HEK293 (cell line): ENCODE measurements at regions not wholly inside any gene's neighbourhood (a gene's known extent, or its start where the extent isn't known, plus 50 kb on each side); places are given as distances from the start of the nearest gene placed in this dataset.

Experiments
- CTCF ChIA-PET: fragments of 350-600 bp; formaldehyde crosslinking; extraction: SDS; loops from one replicate; lab custom pipeline; 2021; ENCODE audit warnings: antibody characterized with exemption; lab: Yijun Ruan, JAX
- POLR2A ChIA-PET: fragments of 300-600 bp; formaldehyde crosslinking; extraction: SDS; loops from one replicate; lab custom pipeline; 2020; ENCODE audit warnings: antibody characterized with exemption, inconsistent platforms; lab: Yijun Ruan, JAX
- H3K27ac ChIP-seq: fragments of 200-500 bp; sonication (Bioruptor generic); 2 replicates; pipeline ENCODE4 v1.5.1; 2014; ENCODE audit warnings: low read depth, low read length, control low read depth, inconsistent platforms; ENCODE audit errors: extremely low read depth
- H3K36me3 ChIP-seq, 2 experiments: fragments of 200-500 bp in 1 of 2; sonication (Bioruptor generic) in 1 of 2; 1 replicate in 1 of 2; 2 replicates in 1 of 2; pipeline ENCODE4 v1.5.1; 2014 to 2017; ENCODE audit warnings: inconsistent platforms in 2 of 2, low read length in 2 of 2; ENCODE audit not compliant: control insufficient read depth in 2 of 2, insufficient read depth in 1 of 2
- H3K4me1 ChIP-seq: fragments of 200-500 bp; sonication (Bioruptor generic); 2 replicates; pipeline ENCODE4 v1.5.1; 2014; ENCODE audit warnings: mild to moderate bottlenecking, low read length, inconsistent platforms; ENCODE audit not compliant: control insufficient read depth, insufficient read depth
- H3K4me3 ChIP-seq: 2 replicates; pipeline ENCODE4 v1.5.1; 2011; ENCODE audit warnings: low read depth, mild to moderate bottlenecking, control low read depth, low read length, moderate library complexity
- H3K9me3 ChIP-seq: fragments of 200-500 bp; sonication (Bioruptor generic); 2 replicates; pipeline ENCODE4 v1.5.1; 2014; ENCODE audit warnings: low read depth, low read length, inconsistent platforms; ENCODE audit not compliant: control insufficient read depth, insufficient read depth
- GLIS2 ChIP-seq: fragments of 450-650 bp; formaldehyde crosslinking; IDR thresholded peaks from 2 replicates; pipeline ENCODE4 v1.5.1; 2016; ENCODE audit warnings: missing biosample characterization, missing genetic modification characterization
- PRDM2 ChIP-seq: fragments of 450-650 bp; formaldehyde crosslinking; IDR thresholded peaks from 2 replicates; pipeline ENCODE4 v1.5.1; 2016; ENCODE audit warnings: missing biosample characterization, missing genetic modification characterization, borderline replicate concordance
- SCRT2 ChIP-seq: fragments of 450-650 bp; formaldehyde crosslinking; IDR thresholded peaks from 2 replicates; pipeline ENCODE4 v1.5.1; 2016; ENCODE audit warnings: missing biosample characterization, missing genetic modification characterization
- ZBTB48 ChIP-seq: fragments of 450-650 bp; formaldehyde crosslinking; IDR thresholded peaks from 2 replicates; pipeline ENCODE4 v1.5.1; 2016; ENCODE audit warnings: missing biosample characterization, missing genetic modification characterization
- ZNF10 ChIP-seq: fragments of 450-650 bp; formaldehyde crosslinking; IDR thresholded peaks from 2 replicates; pipeline ENCODE4 v1.5.1; 2017; ENCODE audit warnings: missing biosample characterization, missing genetic modification characterization
- ZNF174 ChIP-seq: fragments of 450-650 bp; formaldehyde crosslinking; IDR thresholded peaks from 2 replicates; pipeline ENCODE4 v1.5.0; 2017; ENCODE audit warnings: missing biosample characterization, mild to moderate bottlenecking, missing genetic modification characterization
- ZNF211 ChIP-seq: fragments of 450-650 bp; formaldehyde crosslinking; IDR thresholded peaks from 2 replicates; pipeline ENCODE4 v1.5.1; 2016; ENCODE audit warnings: low read depth, missing biosample characterization, missing genetic modification characterization
- ZNF423 ChIP-seq: fragments of 450-650 bp; formaldehyde crosslinking; IDR thresholded peaks from 2 replicates; pipeline ENCODE4 v1.5.1; 2016; ENCODE audit warnings: missing biosample characterization, missing genetic modification characterization
- ZNF549 ChIP-seq: fragments of 450-650 bp; IDR thresholded peaks from 2 replicates; pipeline ENCODE4 v1.5.1; 2018; ENCODE audit warnings: missing biosample characterization, missing genetic modification characterization, mild to moderate bottlenecking, inconsistent platforms, moderate library complexity
- ZNF558 ChIP-seq: fragments of 450-650 bp; formaldehyde crosslinking; IDR thresholded peaks from 2 replicates; pipeline ENCODE4 v1.5.1; 2016; ENCODE audit warnings: missing biosample characterization, missing genetic modification characterization
- ZNF560 ChIP-seq: fragments of 450-650 bp; formaldehyde crosslinking; IDR thresholded peaks from 2 replicates; pipeline ENCODE4 v1.5.1; 2017; ENCODE audit warnings: missing biosample characterization, missing genetic modification characterization, borderline replicate concordance
- ZNF561 ChIP-seq: fragments of 450-650 bp; IDR thresholded peaks from 2 replicates; pipeline ENCODE4 v1.5.1; 2018; ENCODE audit warnings: missing biosample characterization, missing genetic modification characterization, borderline replicate concordance
- ZNF776 ChIP-seq: fragments of 450-650 bp; formaldehyde crosslinking; IDR thresholded peaks from 2 replicates; pipeline ENCODE4 v1.5.0; 2017; ENCODE audit warnings: missing biosample characterization, missing genetic modification characterization, borderline replicate concordance
- ZNF843 ChIP-seq: fragments of 450-650 bp; formaldehyde crosslinking; IDR thresholded peaks from 2 replicates; pipeline ENCODE4 v1.5.1; 2016; ENCODE audit warnings: missing biosample characterization, missing genetic modification characterization
- ZSCAN30 ChIP-seq: fragments of 450-650 bp; IDR thresholded peaks from 2 replicates; pipeline ENCODE4 v1.5.1; 2018; ENCODE audit warnings: missing biosample characterization, mild to moderate bottlenecking, missing genetic modification characterization, moderate library complexity
- TF ChIP-seq, protein P1 (sequence below): fragments of 450-650 bp; formaldehyde crosslinking; conservative IDR thresholded peaks from 2 replicates; pipeline ENCODE4 v1.5.1; 2016; ENCODE audit warnings: low read depth, missing biosample characterization, missing genetic modification characterization
- TF ChIP-seq, protein P2 (sequence below): fragments of 450-650 bp; formaldehyde crosslinking; IDR thresholded peaks from 2 replicates; pipeline ENCODE4 v1.5.1; 2016; ENCODE audit warnings: missing biosample characterization, missing genetic modification characterization

DNA sequence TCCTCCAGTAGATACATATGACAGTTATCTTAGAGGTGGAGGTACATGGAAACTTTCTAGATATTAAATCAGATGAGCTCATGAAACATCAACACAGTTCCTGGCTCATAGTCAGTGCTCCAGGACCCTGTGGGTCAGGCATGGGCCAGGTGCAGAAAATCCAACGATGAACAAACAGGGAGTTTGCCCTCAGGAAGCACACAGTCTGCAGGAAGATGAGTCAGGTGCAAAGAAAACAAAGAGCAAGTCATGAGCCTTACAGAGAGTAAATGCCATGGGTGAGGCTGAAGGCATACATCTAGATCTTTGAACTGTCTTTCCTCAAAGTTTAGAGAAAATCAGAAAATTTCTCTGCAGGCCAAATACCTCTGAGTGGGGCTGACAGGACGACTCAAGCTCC, 184.2 kb upstream of the TPM1 start:
- Histone ChIP-seq H3K27ac (no peak overlapping the region), H3K9me3 (no peaks in the 10 kb centered on the region), H3K4me3 (no peak overlapping the region), H3K4me1 (no peaks in the 10 kb centered on the region), H3K36me3 (no peaks in the 10 kb centered on the region)
- POLR2A ChIA-PET = no interaction called here
- no peak for TF ChIP-seq ZNF561 (tag by site-specific recombination)
- no peak for TF ChIP-seq ZNF558 (tag by site-specific recombination)
- no peak for TF ChIP-seq ZNF776 (tag by site-specific recombination)
- no peak for TF ChIP-seq ZNF560 (tag by site-specific recombination)
- no peak for TF ChIP-seq SCRT2 (tag by site-specific recombination)
- no peak for TF ChIP-seq ZNF843 (tag by site-specific recombination)
- TF ChIP-seq ZNF549 = no peak
- TF ChIP-seq, protein P1, sequence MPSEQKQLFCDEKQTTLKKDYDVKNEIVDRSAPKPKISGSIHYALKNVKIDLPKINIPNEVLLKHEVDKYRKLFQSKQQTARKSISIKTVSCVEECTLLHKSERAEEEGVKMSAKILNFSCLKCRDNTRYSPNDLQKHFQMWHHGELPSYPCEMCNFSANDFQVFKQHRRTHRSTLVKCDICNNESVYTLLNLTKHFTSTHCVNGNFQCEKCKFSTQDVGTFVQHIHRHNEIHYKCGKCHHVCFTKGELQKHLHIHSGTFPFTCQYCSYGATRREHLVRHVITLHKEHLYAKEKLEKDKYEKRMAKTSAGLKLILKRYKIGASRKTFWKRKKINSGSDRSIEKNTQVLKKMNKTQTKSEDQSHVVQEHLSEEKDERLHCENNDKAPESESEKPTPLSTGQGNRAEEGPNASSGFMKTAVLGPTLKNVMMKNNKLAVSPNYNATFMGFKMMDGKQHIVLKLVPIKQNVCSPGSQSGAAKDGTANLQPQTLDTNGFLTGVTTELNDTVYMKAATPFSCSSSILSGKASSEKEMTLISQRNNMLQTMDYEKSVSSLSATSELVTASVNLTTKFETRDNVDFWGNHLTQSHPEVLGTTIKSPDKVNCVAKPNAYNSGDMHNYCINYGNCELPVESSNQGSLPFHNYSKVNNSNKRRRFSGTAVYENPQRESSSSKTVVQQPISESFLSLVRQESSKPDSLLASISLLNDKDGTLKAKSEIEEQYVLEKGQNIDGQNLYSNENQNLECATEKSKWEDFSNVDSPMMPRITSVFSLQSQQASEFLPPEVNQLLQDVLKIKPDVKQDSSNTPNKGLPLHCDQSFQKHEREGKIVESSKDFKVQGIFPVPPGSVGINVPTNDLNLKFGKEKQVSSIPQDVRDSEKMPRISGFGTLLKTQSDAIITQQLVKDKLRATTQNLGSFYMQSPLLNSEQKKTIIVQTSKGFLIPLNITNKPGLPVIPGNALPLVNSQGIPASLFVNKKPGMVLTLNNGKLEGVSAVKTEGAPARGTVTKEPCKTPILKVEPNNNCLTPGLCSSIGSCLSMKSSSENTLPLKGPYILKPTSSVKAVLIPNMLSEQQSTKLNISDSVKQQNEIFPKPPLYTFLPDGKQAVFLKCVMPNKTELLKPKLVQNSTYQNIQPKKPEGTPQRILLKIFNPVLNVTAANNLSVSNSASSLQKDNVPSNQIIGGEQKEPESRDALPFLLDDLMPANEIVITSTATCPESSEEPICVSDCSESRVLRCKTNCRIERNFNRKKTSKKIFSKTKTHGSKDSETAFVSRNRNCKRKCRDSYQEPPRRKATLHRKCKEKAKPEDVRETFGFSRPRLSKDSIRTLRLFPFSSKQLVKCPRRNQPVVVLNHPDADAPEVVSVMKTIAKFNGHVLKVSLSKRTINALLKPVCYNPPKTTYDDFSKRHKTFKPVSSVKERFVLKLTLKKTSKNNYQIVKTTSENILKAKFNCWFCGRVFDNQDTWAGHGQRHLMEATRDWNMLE = no peak
- no peak for TF ChIP-seq ZSCAN30 (tag by site-specific recombination)
- no peak for TF ChIP-seq ZNF174 (tag by site-specific recombination)
- TF ChIP-seq ZNF211 (tag by site-specific recombination) = no peak
- TF ChIP-seq ZNF10 (tag by site-specific recombination) = no peak
- TF ChIP-seq ZBTB48 = no peak
- no peak for TF ChIP-seq ZNF423
- no peak for TF ChIP-seq GLIS2
- TF ChIP-seq, protein P2, sequence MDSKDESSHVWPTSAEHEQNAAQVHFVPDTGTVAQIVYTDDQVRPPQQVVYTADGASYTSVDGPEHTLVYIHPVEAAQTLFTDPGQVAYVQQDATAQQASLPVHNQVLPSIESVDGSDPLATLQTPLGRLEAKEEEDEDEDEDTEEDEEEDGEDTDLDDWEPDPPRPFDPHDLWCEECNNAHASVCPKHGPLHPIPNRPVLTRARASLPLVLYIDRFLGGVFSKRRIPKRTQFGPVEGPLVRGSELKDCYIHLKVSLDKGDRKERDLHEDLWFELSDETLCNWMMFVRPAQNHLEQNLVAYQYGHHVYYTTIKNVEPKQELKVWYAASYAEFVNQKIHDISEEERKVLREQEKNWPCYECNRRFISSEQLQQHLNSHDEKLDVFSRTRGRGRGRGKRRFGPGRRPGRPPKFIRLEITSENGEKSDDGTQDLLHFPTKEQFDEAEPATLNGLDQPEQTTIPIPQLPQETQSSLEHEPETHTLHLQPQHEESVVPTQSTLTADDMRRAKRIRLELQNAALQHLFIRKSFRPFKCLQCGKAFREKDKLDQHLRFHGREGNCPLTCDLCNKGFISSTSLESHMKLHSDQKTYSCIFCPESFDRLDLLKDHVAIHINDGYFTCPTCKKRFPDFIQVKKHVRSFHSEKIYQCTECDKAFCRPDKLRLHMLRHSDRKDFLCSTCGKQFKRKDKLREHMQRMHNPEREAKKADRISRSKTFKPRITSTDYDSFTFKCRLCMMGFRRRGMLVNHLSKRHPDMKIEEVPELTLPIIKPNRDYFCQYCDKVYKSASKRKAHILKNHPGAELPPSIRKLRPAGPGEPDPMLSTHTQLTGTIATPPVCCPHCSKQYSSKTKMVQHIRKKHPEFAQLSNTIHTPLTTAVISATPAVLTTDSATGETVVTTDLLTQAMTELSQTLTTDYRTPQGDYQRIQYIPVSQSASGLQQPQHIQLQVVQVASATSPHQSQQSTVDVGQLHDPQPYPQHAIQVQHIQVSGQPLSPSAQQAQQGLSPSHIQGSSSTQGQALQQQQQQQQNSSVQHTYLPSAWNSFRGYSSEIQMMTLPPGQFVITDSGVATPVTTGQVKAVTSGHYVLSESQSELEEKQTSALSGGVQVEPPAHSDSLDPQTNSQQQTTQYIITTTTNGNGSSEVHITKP = no peak
- no peak for TF ChIP-seq PRDM2 (tag by site-specific recombination)
- CTCF ChIA-PET = no interaction called here
